Glomerular endothelial cell (primary cell): ENCODE measurements at regions not wholly inside any gene's neighbourhood (a gene's known extent, or its start where the extent isn't known, plus 50 kb on each side); places are given as distances from the start of the nearest gene placed in this dataset.

Experiments used
- DNase-seq: peaks from one replicate; pipeline ENCODE4 v3.0.0-alpha.2; 2011; ENCODE audit warnings: low read depth, low spot score; ENCODE audit errors: extremely low read depth

- no peak for DNase-seq
Observed at GRCh38 chr7:33806298-33807154, 98.8 kb upstream of the BMPER start.

- no peak for DNase-seq
Observed at GRCh38 chr7:33807155-33807530, 98.2 kb upstream of the BMPER start.

- peak; percentile 71 for DNase-seq
Observed at GRCh38 chr7:33807779-33808482, 97.4 kb upstream of the BMPER start.

- no peak for DNase-seq
Observed at GRCh38 chr7:33809228-33809627, 96.1 kb upstream of the BMPER start.

- DNase-seq: no peak
Observed at GRCh38 chr7:33810356-33810755, 95.0 kb upstream of the BMPER start.

GRCh38 chr7:33813331-33813730, 92.0 kb upstream of the BMPER start:
- DNase-seq: no peak

GRCh38 chr7:33814400-33814799, 90.9 kb upstream of the BMPER start:
- no peak for DNase-seq

GRCh38 chr7:33814936-33815335, 90.4 kb upstream of the BMPER start:
- DNase-seq: no peak

- DNase-seq: no peak
Observed at GRCh38 chr7:33815336-33815735, 90.0 kb upstream of the BMPER start.

- DNase-seq: no peak
Observed at GRCh38 chr7:33816106-33816505, 89.2 kb upstream of the BMPER start.

- DNase-seq: no peak
Observed at GRCh38 chr7:33819658-33820057, 85.7 kb upstream of the BMPER start.

GRCh38 chr7:33820206-33820605, 85.1 kb upstream of the BMPER start:
- DNase-seq: no peak

GRCh38 chr7:33821970-33822369, 83.4 kb upstream of the BMPER start:
- DNase-seq: no peak

GRCh38 chr7:33823913-33824312, 81.4 kb upstream of the BMPER start:
- no peak for DNase-seq

- DNase-seq: no peak
Observed at GRCh38 chr7:33824911-33825459, 80.4 kb upstream of the BMPER start.

GRCh38 chr7:33825644-33826043, 79.7 kb upstream of the BMPER start:
- DNase-seq: no peak

GRCh38 chr7:33829536-33829935, 75.8 kb upstream of the BMPER start:
- no peak for DNase-seq

- no peak for DNase-seq
Observed at GRCh38 chr7:33831389-33832141, 73.8 kb upstream of the BMPER start.

GRCh38 chr7:33832271-33832721, 73.0 kb upstream of the BMPER start:
- no peak for DNase-seq

GRCh38 chr7:33836797-33837355, 68.5 kb upstream of the BMPER start:
- no peak for DNase-seq

GRCh38 chr7:33837356-33837851, 67.9 kb upstream of the BMPER start:
- DNase-seq: no peak
